DOHH2 (cell line): ENCODE measurements at regions not wholly inside any gene's neighbourhood (a gene's known extent, or its start where the extent isn't known, plus 50 kb on each side); places are given as distances from the start of the nearest gene placed in this dataset.

ENCODE experiments used
- EZH2phosphoT487 ChIP-seq: fragments of 200-600 bp; sonication (generic); IDR thresholded peaks from 2 replicates; pipeline ENCODE4 v1.6.1; 2017; ENCODE audit warnings: borderline replicate concordance, mild to moderate bottlenecking, antibody characterized with exemption, low read length, moderate library complexity, mixed read lengths
- TF ChIP-seq, protein P1 (sequence below): fragments of 200-600 bp; sonication (generic); IDR thresholded peaks from one replicate; pipeline ENCODE4 v1.5.1; 2014; ENCODE audit warnings: antibody characterized with exemption, mild to moderate bottlenecking, low read depth, low read length; ENCODE audit not compliant: poor library complexity, severe bottlenecking

DNA sequence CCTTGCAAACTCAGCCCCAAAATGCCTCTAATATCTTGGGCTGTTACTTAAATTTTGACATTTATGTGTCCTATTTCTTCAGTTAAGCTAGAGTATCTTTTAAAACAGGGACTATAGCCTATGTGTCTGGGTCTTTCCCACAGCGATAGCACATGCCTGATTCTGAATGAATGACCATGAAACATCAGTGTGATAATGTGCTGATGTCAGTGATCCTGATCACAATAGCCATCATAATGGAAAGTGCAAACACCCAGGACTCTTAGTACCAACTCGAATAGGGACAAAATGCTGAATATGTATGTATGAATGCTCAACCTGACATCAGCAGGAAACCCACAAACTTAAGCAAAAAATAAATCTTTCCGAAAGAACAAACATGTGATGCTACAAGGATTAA, 537.4 kb downstream of the IGSF11 start:
- TF ChIP-seq EZH2phosphoT487, result no peak
- TF ChIP-seq, protein P1, sequence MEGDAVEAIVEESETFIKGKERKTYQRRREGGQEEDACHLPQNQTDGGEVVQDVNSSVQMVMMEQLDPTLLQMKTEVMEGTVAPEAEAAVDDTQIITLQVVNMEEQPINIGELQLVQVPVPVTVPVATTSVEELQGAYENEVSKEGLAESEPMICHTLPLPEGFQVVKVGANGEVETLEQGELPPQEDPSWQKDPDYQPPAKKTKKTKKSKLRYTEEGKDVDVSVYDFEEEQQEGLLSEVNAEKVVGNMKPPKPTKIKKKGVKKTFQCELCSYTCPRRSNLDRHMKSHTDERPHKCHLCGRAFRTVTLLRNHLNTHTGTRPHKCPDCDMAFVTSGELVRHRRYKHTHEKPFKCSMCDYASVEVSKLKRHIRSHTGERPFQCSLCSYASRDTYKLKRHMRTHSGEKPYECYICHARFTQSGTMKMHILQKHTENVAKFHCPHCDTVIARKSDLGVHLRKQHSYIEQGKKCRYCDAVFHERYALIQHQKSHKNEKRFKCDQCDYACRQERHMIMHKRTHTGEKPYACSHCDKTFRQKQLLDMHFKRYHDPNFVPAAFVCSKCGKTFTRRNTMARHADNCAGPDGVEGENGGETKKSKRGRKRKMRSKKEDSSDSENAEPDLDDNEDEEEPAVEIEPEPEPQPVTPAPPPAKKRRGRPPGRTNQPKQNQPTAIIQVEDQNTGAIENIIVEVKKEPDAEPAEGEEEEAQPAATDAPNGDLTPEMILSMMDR, result no peak
